ENCODE measurements at regions not wholly inside any gene's neighbourhood (a gene's known extent, or its start where the extent isn't known, plus 50 kb on each side); places are given as distances from the start of the nearest gene placed in this dataset.

DNA sequence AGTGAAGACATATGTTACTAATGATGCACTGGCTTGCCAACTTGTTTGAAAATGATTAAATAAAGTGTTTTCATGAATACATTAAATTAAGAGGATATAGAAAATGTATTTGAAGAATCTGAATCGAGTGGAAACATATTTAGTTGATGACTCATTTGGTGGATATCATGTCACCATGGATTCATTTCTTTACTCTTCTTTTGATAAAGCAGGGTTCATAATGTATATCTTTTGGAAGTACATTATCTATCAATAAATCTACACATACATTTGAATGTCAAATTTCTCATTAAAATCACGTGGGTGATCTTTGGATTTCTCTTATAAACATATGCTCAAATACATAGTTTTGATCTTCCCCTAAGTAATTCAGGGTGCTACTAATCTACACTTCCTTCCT lies 1148.1 kb upstream of the ACO1 start:
- no peaks in the 10 kb centered on the region for H3K27me3 ChIP-seq (ENCODE audit: control insufficient read depth, insufficient read depth, low read length)
- DNase-seq (ENCODE audit: low read depth): no peak
- TF ChIP-seq, protein P1, sequence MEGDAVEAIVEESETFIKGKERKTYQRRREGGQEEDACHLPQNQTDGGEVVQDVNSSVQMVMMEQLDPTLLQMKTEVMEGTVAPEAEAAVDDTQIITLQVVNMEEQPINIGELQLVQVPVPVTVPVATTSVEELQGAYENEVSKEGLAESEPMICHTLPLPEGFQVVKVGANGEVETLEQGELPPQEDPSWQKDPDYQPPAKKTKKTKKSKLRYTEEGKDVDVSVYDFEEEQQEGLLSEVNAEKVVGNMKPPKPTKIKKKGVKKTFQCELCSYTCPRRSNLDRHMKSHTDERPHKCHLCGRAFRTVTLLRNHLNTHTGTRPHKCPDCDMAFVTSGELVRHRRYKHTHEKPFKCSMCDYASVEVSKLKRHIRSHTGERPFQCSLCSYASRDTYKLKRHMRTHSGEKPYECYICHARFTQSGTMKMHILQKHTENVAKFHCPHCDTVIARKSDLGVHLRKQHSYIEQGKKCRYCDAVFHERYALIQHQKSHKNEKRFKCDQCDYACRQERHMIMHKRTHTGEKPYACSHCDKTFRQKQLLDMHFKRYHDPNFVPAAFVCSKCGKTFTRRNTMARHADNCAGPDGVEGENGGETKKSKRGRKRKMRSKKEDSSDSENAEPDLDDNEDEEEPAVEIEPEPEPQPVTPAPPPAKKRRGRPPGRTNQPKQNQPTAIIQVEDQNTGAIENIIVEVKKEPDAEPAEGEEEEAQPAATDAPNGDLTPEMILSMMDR (IDR thresholded peaks at IDR 0.05; ENCODE audit: insufficient read depth, low read length, poor library complexity, severe bottlenecking): no peak
- H3K4me3 ChIP-seq (ENCODE audit: low read depth, low read length): no peak overlapping the region
- H3K36me3 ChIP-seq (ENCODE audit: control insufficient read depth, insufficient read depth, low read length): no peaks in the 10 kb centered on the region

DNA sequence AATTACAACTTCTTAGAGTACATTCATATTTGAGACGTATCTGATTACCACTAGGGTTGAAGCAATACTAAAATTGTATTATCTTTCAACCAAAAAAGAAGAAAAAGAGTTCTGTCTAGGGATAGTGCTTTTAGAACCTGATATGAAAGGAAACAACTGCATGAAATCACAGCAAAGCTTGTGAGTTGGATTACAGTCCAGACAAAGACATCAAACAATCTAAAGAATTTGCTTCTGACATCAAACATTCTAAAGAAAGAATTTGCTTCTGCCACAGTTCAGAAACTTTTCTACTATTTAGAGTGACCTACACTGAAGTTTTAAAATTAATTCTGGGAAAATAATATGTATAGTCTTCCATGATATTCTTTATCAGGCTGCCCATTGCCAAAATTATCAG lies 1141.1 kb upstream of the ACO1 start:
- Histone ChIP-seq H3K36me3 (ENCODE audit: control insufficient read depth, insufficient read depth, low read length) (no peaks in the 10 kb centered on the region), H3K27me3 (ENCODE audit: control insufficient read depth, insufficient read depth, low read length) (no peaks in the 10 kb centered on the region), H3K4me3 (ENCODE audit: low read depth, low read length) (no peak overlapping the region)
- no peak for DNase-seq (ENCODE audit: low read depth)
- TF ChIP-seq, protein P1 (IDR thresholded peaks at IDR 0.05; ENCODE audit: insufficient read depth, low read length, poor library complexity, severe bottlenecking): no peak

DNA sequence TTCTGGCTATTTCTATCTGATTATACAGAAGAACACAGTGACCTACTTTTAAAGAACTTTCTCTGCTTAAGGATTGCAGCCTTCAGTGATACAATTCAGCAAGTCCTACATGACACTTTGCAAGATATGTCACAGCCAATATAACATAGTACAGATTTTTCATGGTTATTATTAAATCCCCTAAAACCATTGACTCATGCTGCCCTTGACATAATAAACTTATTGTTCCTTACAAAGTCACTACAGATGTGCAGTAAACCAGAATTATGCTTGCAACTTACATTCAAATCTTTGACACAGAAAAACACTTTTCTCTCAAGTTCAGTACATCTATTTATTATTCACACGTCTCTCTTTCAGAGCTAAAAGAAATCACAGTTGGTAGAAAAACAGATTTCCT lies 1136.3 kb upstream of the ACO1 start:
- Histone ChIP-seq H3K4me3 (ENCODE audit: low read depth, low read length) (no peak overlapping the region), H3K27me3 (ENCODE audit: control insufficient read depth, insufficient read depth, low read length) (no peaks in the 10 kb centered on the region), H3K36me3 (ENCODE audit: control insufficient read depth, insufficient read depth, low read length) (no peaks in the 10 kb centered on the region)
- DNase-seq (ENCODE audit: low read depth): no peak
- TF ChIP-seq, protein P1 (IDR thresholded peaks at IDR 0.05; ENCODE audit: insufficient read depth, low read length, poor library complexity, severe bottlenecking): no peak

DNA sequence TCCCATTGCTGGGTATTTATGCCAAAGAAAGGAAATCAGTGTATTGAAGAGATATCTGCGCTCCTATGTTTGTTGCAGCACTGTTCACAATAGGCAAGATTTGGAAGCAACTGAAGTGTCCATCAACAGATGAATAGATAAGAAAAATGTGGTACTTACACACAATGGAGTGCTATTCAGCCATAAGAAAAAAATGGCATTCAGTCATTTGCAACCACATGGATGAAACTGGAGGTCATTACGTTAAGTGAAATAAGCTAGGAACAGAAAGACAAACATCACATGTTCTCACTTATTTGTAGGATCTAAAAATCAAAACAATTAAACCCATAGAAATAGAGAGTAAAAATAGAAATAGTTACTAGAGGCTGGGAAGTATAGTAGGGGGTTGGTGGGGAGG lies 1133.1 kb upstream of the ACO1 start:
- TF ChIP-seq, protein P1 (IDR thresholded peaks at IDR 0.05; ENCODE audit: insufficient read depth, low read length, poor library complexity, severe bottlenecking): no peak
- H3K4me3 ChIP-seq (ENCODE audit: low read depth, low read length): no peak overlapping the region
- no peaks in the 10 kb centered on the region for H3K36me3 ChIP-seq (ENCODE audit: control insufficient read depth, insufficient read depth, low read length)
- DNase-seq (ENCODE audit: low read depth): no peak
- no peaks in the 10 kb centered on the region for H3K27me3 ChIP-seq (ENCODE audit: control insufficient read depth, insufficient read depth, low read length)

DNA sequence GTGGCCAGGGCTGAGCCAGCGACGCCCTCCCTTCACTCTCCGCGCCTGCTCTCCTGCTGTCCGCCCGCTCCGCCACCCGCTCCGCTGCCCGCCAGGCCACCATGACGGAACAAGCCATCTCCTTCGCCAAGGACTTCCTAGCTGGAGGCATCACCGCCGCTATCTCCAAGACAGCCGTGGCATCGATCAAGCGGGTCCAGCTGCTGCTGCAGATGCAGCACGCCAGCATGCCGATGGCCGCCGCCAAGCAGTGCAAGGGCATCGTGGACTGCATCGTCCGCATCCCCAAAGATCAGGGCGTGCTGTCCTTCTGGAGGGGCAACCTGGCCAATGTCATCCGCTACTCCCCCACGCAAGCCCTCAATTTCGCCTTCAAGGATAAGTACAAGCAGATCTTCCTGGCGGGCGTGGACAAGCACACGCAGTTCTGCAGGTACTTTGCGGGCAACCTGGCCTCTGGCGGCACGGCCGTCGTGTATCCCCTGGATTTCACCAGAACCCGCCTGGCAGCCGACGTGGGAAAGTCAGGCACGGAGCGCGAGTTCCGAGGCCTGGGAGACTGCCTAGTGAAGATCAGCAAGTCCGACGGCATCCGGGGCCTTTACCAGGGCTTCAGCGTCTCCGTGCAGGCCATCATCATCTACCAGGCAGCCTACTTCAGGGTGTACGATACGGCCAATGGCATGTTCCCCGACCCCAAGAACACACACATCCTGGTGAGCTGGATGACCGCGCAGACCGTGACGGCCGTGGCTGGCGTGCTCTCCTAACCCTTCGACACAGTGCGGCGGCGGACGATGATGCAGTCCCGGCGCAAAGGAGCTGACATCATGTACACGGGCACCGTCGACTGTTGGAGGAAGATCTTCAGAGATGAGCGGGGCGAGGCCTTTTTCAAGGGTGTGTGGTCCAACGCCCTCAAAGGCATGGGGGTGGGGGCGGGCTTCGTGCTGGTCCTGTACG lies 1130.4 kb upstream of the ACO1 start:
- DNase-seq (ENCODE audit: low read depth): no peak
- TF ChIP-seq, protein P1 (IDR thresholded peaks at IDR 0.05; ENCODE audit: insufficient read depth, low read length, poor library complexity, severe bottlenecking): no peak
- Histone ChIP-seq H3K4me3 (ENCODE audit: low read depth, low read length) (no peak overlapping the region), H3K27me3 (ENCODE audit: control insufficient read depth, insufficient read depth, low read length) (no peaks in the 10 kb centered on the region), H3K36me3 (ENCODE audit: control insufficient read depth, insufficient read depth, low read length) (no peaks in the 10 kb centered on the region)

Data from kidney epithelial cell (primary cell).